ENCODE measurements at regions not wholly inside any gene's neighbourhood (a gene's known extent, or its start where the extent isn't known, plus 50 kb on each side); places are given as distances from the start of the nearest gene placed in this dataset.
A peak's percentile ranks its signal among the peaks of the same experiment; 100 is the strongest.

DNA sequence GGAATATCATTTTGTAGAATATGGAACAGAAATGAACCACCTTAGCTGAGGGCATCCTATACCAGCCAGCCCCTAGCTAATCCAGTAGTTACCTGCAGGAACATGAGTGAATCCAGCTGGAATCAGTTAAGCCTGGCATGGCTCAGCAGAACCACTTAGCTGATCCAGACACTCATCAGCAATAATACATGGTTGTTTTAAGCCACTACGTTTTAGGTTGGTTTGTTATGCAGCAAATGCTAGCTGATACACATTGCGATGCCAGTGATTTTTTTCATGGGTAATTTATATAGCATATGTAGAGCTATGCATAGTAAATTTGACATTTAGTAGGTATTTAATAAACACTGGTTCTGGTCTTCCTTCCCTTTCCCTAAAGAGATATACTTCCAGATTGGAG, 201.9 kb upstream of the JAG1 start:
- DNase-seq (ENCODE audit: insufficient read length, low spot score) (no peak), FAIRE-seq (no peak)
- TF ChIP-seq POLR2AphosphoS5 (IDR thresholded peaks at IDR 0.05; ENCODE audit: low read depth, low read length) (no peak), POLR2A (IDR thresholded peaks at IDR 0.05; ENCODE audit: low read depth, low read length) (no peak), PAX5 (IDR thresholded peaks at IDR 0.05; ENCODE audit: insufficient read depth, low read length, severe bottlenecking) (no peak), POU2F2 (IDR thresholded peaks at IDR 0.05; ENCODE audit: low read depth, low read length) (no peak), TAF1 (IDR thresholded peaks at IDR 0.05; ENCODE audit: low read depth, low read length) (no peak), SPI1 (IDR thresholded peaks at IDR 0.05; ENCODE audit: low read depth, low read length) (no peak)

DNA sequence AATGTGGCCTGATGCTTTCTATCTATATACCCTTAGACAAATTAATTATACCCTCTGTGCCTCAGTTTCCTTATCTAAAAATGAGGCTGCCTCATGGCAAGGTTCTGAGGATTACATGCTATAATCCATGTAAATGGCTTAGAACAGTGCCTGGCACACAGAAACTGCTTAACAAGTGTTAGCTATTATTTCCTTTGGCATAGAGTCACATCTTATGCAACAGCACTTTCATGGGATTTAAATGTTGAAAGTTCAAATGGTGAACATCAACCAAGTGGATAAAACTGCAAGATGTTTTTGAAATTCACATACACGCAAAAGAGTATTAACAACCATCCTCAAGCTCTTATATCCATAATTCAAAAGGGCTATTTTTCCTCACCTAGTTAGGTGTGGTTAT, 202.8 kb upstream of the JAG1 start:
- TF ChIP-seq TAF1 (IDR thresholded peaks at IDR 0.05; ENCODE audit: low read depth, low read length) (no peak), SPI1 (IDR thresholded peaks at IDR 0.05; ENCODE audit: low read depth, low read length) (no peak)
- FAIRE-seq, result no peak
- DNase-seq (ENCODE audit: insufficient read length, low spot score), result no peak

DNA sequence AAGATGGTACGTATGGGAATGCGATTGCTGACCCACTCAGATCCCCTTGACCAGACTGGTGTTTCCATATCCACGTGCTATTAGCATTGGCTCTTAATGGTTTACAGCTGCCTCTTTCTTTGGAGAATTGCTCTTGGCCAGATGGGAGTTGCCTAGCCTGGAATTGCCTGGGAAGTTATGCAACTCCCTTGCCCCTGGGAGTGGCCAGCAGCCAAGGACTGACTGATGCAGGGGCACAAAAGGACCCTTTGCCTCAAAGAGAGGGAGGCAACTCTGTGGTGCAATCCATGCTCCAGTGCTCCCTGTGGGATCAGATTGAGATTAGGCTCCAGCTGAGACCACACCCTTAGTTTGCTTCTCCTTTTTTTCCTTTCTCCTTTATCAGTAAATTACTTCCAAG, 203.5 kb upstream of the JAG1 start:
- FAIRE-seq, result no peak
- no peak for DNase-seq (ENCODE audit: insufficient read length, low spot score)
- TF ChIP-seq POLR2AphosphoS5 (IDR thresholded peaks at IDR 0.05; ENCODE audit: low read depth, low read length), result no peak
- TF ChIP-seq TAF1 (IDR thresholded peaks at IDR 0.05; ENCODE audit: low read depth, low read length), result no peak
- no peak for TF ChIP-seq POLR2A (IDR thresholded peaks at IDR 0.05; ENCODE audit: low read depth, low read length)
- TF ChIP-seq POU2F2 (IDR thresholded peaks at IDR 0.05; ENCODE audit: low read depth, low read length), result no peak
- TF ChIP-seq SPI1 (IDR thresholded peaks at IDR 0.05; ENCODE audit: low read depth, low read length), result no peak
- no peak for TF ChIP-seq PAX5 (IDR thresholded peaks at IDR 0.05; ENCODE audit: insufficient read depth, low read length, severe bottlenecking)

DNA sequence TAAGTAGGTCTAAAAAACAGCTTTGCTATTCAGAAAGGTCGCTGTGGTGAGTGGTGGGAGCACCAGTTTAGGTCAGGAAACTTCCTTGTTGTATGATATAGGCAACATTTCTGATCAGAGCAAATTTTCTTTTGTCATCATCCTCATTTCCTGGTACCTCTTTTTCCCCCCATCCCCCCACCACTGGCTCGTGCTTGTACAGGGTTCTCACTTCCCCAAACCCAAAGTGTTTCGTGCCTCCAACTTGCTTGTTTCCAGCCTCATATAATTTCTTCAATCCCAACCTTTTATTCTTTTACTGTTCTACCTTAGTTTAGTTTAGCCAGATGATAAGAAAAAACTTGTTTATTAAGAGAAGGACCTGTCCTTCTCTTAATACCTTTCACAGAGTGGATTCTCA, 209.4 kb upstream of the JAG1 start:
- DNase-seq (ENCODE audit: insufficient read length, low spot score), result no peak

DNA sequence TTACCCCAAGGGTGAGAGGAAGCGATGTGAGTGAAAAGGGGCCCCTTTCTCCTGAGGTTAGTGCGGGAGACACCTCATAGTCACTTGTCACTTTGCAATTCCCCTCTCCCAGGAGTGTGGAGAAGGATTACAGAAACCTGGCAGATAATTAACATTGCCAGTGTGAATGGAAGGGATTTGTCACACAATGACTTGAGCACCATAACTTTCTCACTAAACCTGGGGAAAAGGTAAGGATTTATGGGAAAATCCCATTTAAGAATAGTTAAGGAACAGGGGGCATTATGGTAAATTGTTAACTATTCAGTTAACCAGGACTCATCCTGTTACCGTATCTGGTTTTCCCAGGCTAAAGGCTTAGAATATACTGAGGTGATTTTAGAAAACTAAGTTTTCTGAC, 219.5 kb upstream of the JAG1 start:
- no peak for FAIRE-seq
- DNase-seq (ENCODE audit: insufficient read length, low spot score), result no peak
- TF ChIP-seq PAX5 (IDR thresholded peaks at IDR 0.05; ENCODE audit: insufficient read depth, low read length, severe bottlenecking) (no peak), SPI1 (IDR thresholded peaks at IDR 0.05; ENCODE audit: low read depth, low read length) (no peak), POLR2AphosphoS5 (IDR thresholded peaks at IDR 0.05; ENCODE audit: low read depth, low read length) (no peak), POLR2A (IDR thresholded peaks at IDR 0.05; ENCODE audit: low read depth, low read length) (no peak), TAF1 (IDR thresholded peaks at IDR 0.05; ENCODE audit: low read depth, low read length) (no peak), POU2F2 (IDR thresholded peaks at IDR 0.05; ENCODE audit: low read depth, low read length) (no peak)

More for the DNA sequence above, 209.4 kb upstream of the JAG1 start:
- no peak for FAIRE-seq
- TF ChIP-seq SPI1 (IDR thresholded peaks at IDR 0.05; ENCODE audit: low read depth, low read length) (peak; percentile 73), POLR2AphosphoS5 (IDR thresholded peaks at IDR 0.05; ENCODE audit: low read depth, low read length) (no peak)

DNA sequence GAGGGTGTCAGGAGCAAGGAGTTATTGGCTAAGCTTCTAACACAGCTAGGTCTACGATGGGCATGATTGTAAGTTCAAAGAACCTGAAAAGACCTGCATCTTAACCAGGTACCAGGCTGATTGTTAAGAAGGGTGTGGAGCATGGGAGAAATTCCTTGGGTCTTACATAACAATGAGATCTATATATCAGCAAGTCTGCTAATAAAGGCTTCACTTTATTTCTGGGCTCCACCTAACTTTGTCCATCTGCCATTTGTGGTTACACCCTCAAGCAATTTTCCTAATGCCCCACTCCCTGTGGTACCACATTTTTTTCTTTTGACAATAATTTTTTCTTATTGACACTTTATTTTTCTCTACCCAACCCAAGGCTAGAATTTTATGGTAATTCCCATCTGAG, 223.5 kb upstream of the JAG1 start:
- FAIRE-seq (no peak), DNase-seq (ENCODE audit: insufficient read length, low spot score) (no peak)
- TF ChIP-seq SPI1 (IDR thresholded peaks at IDR 0.05; ENCODE audit: low read depth, low read length), result no peak
- TF ChIP-seq POLR2A (IDR thresholded peaks at IDR 0.05; ENCODE audit: low read depth, low read length), result no peak
- TF ChIP-seq POU2F2 (IDR thresholded peaks at IDR 0.05; ENCODE audit: low read depth, low read length), result no peak
- TF ChIP-seq TAF1 (IDR thresholded peaks at IDR 0.05; ENCODE audit: low read depth, low read length), result no peak
- no peak for TF ChIP-seq PAX5 (IDR thresholded peaks at IDR 0.05; ENCODE audit: insufficient read depth, low read length, severe bottlenecking)
- no peak for TF ChIP-seq POLR2AphosphoS5 (IDR thresholded peaks at IDR 0.05; ENCODE audit: low read depth, low read length)

DNA sequence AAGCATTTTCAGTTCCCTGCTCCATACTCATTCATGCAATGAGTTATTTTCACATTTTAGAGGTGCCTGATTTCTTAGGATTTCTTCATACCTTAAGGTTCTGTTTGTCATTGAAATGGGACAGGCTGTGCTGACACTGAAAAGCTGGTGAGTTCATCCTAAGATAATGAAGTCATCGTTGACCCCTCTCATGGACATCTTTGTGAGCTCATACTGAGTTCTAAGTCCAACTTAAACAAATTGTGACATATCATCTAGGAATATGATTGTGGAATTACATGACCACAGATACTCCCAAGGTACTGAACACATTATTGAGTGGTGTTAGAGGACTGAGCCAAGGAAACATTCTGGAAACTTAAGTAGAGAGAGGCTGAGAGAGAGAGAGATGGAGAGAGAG, 224.8 kb upstream of the JAG1 start:
- no peak for TF ChIP-seq SPI1 (IDR thresholded peaks at IDR 0.05; ENCODE audit: low read depth, low read length)
- TF ChIP-seq POLR2AphosphoS5 (IDR thresholded peaks at IDR 0.05; ENCODE audit: low read depth, low read length), result no peak
- no peak for TF ChIP-seq PAX5 (IDR thresholded peaks at IDR 0.05; ENCODE audit: insufficient read depth, low read length, severe bottlenecking)
- no peak for TF ChIP-seq POLR2A (IDR thresholded peaks at IDR 0.05; ENCODE audit: low read depth, low read length)
- TF ChIP-seq POU2F2 (IDR thresholded peaks at IDR 0.05; ENCODE audit: low read depth, low read length), result no peak
- no peak for TF ChIP-seq TAF1 (IDR thresholded peaks at IDR 0.05; ENCODE audit: low read depth, low read length)
- FAIRE-seq, result no peak

DNA sequence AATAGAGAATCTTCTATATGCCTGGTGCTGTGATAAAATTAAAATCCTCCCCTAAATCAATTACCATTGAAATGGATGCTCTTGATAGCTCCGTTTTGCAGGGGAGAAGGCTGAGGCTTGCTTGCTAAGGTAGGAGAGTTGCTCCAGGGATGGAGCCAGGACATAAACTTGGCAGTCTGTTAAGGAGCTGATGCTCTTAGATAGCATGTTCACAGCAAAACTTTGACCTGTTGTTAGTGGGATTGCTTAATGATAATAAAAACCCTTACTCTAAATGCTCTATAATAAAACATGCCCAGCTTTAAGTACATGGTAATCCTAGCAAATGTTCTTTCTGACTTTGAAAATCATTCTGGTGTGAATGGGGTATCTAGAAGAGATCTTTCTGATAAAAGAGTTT, 228.4 kb upstream of the JAG1 start:
- FAIRE-seq (no peak), DNase-seq (ENCODE audit: insufficient read length, low spot score) (no peak)
- no peak for TF ChIP-seq POLR2AphosphoS5 (IDR thresholded peaks at IDR 0.05; ENCODE audit: low read depth, low read length)
- TF ChIP-seq TAF1 (IDR thresholded peaks at IDR 0.05; ENCODE audit: low read depth, low read length), result no peak
- TF ChIP-seq POLR2A (IDR thresholded peaks at IDR 0.05; ENCODE audit: low read depth, low read length), result no peak
- no peak for TF ChIP-seq SPI1 (IDR thresholded peaks at IDR 0.05; ENCODE audit: low read depth, low read length)
- TF ChIP-seq PAX5 (IDR thresholded peaks at IDR 0.05; ENCODE audit: insufficient read depth, low read length, severe bottlenecking), result no peak
- no peak for TF ChIP-seq POU2F2 (IDR thresholded peaks at IDR 0.05; ENCODE audit: low read depth, low read length)

More for the DNA sequence above, 224.8 kb upstream of the JAG1 start:
- DNase-seq (ENCODE audit: insufficient read length, low spot score), result no peak

DNA sequence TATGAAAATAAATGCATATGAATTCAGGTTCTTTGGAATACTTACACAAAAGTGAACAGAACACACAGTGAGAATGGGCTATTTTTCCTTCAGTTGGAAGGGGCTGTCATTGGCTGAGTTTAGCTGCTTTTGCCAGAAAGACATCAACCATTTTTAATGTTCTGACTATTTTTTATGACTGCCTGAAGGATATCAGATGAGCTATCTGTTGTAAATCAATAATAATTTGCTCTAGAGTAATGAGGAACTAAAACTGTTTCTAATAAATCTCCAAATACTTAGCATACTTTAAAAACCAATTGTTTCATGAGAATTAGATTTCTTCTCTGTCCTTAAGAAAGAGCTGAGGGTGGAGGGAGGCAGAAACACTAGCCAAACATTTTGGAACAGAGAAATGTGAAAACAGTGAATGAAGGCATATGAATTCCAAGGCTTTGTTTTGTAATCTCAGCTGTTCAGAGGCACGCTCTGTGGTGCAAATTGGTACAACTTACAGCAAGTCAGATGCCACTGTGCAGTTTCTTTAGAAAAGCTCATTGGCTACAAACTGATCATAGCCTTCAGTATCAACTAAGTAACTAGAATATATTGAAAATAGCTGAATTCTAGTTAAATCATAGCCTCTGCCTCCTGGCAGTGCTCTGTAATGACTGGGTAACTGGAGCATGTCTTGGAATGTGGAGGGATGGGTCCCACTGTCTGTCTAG, 228.9 kb upstream of the JAG1 start:
- FAIRE-seq (no peak), DNase-seq (ENCODE audit: insufficient read length, low spot score) (no peak)
- TF ChIP-seq PAX5 (IDR thresholded peaks at IDR 0.05; ENCODE audit: insufficient read depth, low read length, severe bottlenecking), result no peak

DNA sequence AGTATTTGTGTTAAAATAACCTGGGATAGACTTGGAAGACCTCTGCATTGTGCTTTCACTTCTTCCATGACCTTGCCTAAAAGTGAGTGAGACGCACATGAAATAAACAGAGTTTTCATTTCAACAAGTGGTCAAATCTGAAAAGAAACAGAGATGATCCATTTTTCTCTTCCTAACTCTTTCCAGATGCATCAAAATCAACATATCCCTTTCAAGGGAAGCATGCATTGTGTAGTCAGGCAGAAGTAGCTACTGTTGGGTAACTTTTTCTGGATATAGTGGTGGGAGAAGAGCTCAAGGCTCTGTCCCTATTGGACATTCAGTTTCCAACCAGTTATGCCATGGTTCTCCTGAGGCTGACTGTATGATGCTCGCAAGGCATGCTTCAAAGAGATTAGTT, 233.0 kb upstream of the JAG1 start:
- no peak for TF ChIP-seq PAX5 (IDR thresholded peaks at IDR 0.05; ENCODE audit: insufficient read depth, low read length, severe bottlenecking)
- no peak for TF ChIP-seq POU2F2 (IDR thresholded peaks at IDR 0.05; ENCODE audit: low read depth, low read length)
- TF ChIP-seq TAF1 (IDR thresholded peaks at IDR 0.05; ENCODE audit: low read depth, low read length), result no peak
- no peak for TF ChIP-seq SPI1 (IDR thresholded peaks at IDR 0.05; ENCODE audit: low read depth, low read length)
- no peak for TF ChIP-seq POLR2A (IDR thresholded peaks at IDR 0.05; ENCODE audit: low read depth, low read length)
- no peak for TF ChIP-seq POLR2AphosphoS5 (IDR thresholded peaks at IDR 0.05; ENCODE audit: low read depth, low read length)
- FAIRE-seq, result no peak
- DNase-seq (ENCODE audit: insufficient read length, low spot score), result no peak
